BLaER1 treated with 17β-estradiol and CSF1 and Interleukin-3, amounts not matched to agents 10 nM and 100 nM (cell line): ENCODE measurements at regions not wholly inside any gene's neighbourhood (a gene's known extent, or its start where the extent isn't known, plus 50 kb on each side); places are given as distances from the start of the nearest gene placed in this dataset.
"Not testable (repeated sequence)": the region's sequence is repeated elsewhere in the genome, so short reads cannot be mapped to it uniquely, and the experiment has no call there.

Experiments used
- H3K27ac ChIP-seq, 11 experiments: shearing (Covaris generic); formaldehyde crosslinking; 2 replicates each; pipeline ENCODE4 v1.8.1; 2022
- H3K27me3 ChIP-seq, 11 experiments: shearing (Covaris generic); formaldehyde crosslinking; 2 replicates each; pipeline ENCODE4 v1.8.1; 2022
- H3K36me3 ChIP-seq, 11 experiments: shearing (Covaris generic); formaldehyde crosslinking; 2 replicates each; pipeline ENCODE4 v1.8.1; 2022
- H3K4me1 ChIP-seq, 10 experiments: shearing (Covaris generic); formaldehyde crosslinking; 2 replicates each; pipeline ENCODE4 v1.8.1; 2022
- H3K4me2 ChIP-seq, 11 experiments: shearing (Covaris generic); formaldehyde crosslinking; 2 replicates each; pipeline ENCODE4 v1.8.1; 2022
- H3K4me3 ChIP-seq, 10 experiments: shearing (Covaris generic); formaldehyde crosslinking; 2 replicates each; pipeline ENCODE4 v1.8.1; 2022
- H3K9ac ChIP-seq, 11 experiments: shearing (Covaris generic); formaldehyde crosslinking; 2 replicates each; pipeline ENCODE4 v1.8.1; 2022
- H3K9me3 ChIP-seq, 11 experiments: shearing (Covaris generic); formaldehyde crosslinking; replicated peaks in 1 of 11; 2 replicates each; pipeline ENCODE4 v1.8.1; 2022
- H4K20me1 ChIP-seq, 11 experiments: shearing (Covaris generic); formaldehyde crosslinking; 2 replicates each; pipeline ENCODE4 v1.8.1; 2022
- Cebpa-rat ChIP-seq, 11 experiments: shearing (Covaris generic); IDR thresholded peaks; 2 replicates each; pipeline ENCODE4 v1.8.1; 2022

DNA sequence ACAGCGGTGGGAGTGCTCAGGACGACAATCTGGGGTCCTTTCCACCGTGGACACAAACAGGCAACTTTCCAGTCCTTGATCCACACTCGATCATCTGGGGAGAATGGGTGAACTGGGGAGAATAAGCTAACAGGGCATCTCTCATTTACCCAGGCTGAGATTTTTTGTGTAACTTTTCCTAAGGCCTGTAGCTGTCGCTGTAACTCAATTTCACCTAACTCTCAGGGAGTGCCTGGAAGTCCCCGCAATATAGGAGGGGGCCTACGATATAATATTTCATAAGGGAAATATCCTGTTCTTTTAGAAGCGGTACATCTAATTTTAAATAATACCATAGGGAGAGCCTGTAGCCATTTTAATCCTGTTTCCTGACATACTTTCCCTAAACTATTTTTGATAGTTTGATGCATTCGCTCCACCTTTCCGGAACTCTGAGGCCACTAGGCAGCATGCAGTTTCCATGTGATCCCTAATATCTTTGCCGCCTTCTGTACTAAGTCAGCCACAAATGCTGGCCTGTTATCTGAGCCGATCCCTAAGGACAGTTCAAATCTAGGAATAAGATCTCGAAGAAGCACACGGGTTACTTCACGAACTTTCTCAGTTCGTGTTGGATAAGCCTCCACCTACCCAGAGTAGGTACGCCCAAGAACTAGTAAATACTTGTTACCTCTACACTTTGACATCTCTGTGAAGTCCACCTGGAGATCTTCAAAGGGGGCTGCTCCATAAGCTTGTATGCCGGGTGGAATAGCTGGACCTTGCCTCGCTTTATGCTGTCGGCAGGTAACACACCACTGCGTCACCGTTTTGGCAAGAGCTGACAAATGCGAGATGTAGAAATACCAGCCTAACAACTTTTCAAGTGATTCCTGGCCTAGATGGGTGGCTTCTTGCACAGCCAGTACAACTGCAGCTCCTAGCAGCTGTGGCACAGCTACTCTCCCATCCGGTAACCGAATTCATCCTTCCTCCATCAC, 155.7 kb downstream of the UNC93B1 start:
- H3K4me1 ChIP-seq, H3K4me3 ChIP-seq, H3K36me3 ChIP-seq, H3K27ac ChIP-seq, H4K20me1 ChIP-seq, H3K9ac ChIP-seq, H3K27me3 ChIP-seq, H3K4me2 ChIP-seq, H3K9me3 ChIP-seq: not testable (repeated sequence)

- H3K9ac ChIP-seq, H3K9me3 ChIP-seq, H3K4me2 ChIP-seq: not testable (repeated sequence)
Observed at GRCh38 chr11:67846303-67846702, 157.6 kb downstream of the UNC93B1 start.

DNA sequence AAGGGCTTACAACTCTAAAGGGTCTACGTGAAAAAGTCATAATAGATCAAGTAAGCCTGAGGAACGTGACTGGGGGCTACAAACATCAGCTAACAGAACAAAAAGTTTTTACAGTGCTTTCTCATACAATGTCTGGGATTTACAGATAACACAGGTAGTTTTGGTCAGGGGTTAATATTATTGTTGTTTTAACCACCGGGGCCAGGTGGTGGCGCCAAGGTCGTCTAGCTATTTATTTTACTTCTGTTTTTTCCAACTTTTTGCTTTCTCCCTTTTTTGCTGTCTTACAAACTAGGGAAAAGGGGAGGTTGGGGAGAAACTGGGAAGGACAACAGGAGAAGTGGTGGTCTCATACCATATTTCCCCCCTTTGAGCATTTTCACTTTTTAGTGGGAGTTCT, 158.6 kb downstream of the UNC93B1 start:
- not testable (repeated sequence) for H3K4me2 ChIP-seq, H3K9me3 ChIP-seq, H3K4me1 ChIP-seq, H3K36me3 ChIP-seq, H4K20me1 ChIP-seq, H3K27ac ChIP-seq, H3K27me3 ChIP-seq, H3K9ac ChIP-seq, H3K4me3 ChIP-seq

More at GRCh38 chr11:67846303-67846702, 157.6 kb downstream of the UNC93B1 start:
- H3K4me3 ChIP-seq, H3K27me3 ChIP-seq, H3K4me1 ChIP-seq, H4K20me1 ChIP-seq, H3K27ac ChIP-seq, H3K36me3 ChIP-seq: not testable (repeated sequence)

GRCh38 chr11:67840599-67840998, 163.3 kb downstream of the UNC93B1 start:
- H4K20me1 ChIP-seq, H3K9me3 ChIP-seq, H3K27ac ChIP-seq: not testable (repeated sequence)

GRCh38 chr11:67830152-67830551, 155.7 kb upstream of the ALDH3B2 start:
- H4K20me1 ChIP-seq, H3K9ac ChIP-seq, H3K27me3 ChIP-seq, H3K9me3 ChIP-seq, H3K4me3 ChIP-seq, H3K4me2 ChIP-seq, H3K36me3 ChIP-seq, H3K27ac ChIP-seq: not testable (repeated sequence)
- H3K4me1 ChIP-seq: peaks cover 4 to 13% (median 6%) of the 10 kb centered on the region in 10 experiments; a peak in 14 of 20 replicates

More at GRCh38 chr11:67840599-67840998, 163.3 kb downstream of the UNC93B1 start:
- not testable (repeated sequence) for H3K9ac ChIP-seq, H3K27me3 ChIP-seq, H3K36me3 ChIP-seq, H3K4me2 ChIP-seq, H3K4me1 ChIP-seq, H3K4me3 ChIP-seq

DNA sequence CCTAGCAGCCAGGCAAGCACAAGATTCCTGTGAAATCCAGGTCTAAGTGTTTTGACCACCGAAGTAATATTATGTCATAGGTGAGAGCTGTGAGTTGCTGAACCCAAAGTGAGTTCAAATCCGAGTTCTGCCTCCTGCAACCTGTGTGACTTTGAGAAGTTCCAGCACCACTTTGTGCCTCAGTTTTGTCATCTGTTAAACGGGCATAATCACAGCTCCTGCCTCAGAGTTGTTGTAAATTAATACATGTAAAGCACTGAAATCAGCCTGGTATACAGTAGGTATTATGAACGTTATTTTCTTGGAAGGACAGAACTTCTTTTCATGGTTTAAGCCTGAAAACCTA, 152.5 kb upstream of the ALDH3B2 start:
- H3K4me3 ChIP-seq: not testable (repeated sequence)

DNA sequence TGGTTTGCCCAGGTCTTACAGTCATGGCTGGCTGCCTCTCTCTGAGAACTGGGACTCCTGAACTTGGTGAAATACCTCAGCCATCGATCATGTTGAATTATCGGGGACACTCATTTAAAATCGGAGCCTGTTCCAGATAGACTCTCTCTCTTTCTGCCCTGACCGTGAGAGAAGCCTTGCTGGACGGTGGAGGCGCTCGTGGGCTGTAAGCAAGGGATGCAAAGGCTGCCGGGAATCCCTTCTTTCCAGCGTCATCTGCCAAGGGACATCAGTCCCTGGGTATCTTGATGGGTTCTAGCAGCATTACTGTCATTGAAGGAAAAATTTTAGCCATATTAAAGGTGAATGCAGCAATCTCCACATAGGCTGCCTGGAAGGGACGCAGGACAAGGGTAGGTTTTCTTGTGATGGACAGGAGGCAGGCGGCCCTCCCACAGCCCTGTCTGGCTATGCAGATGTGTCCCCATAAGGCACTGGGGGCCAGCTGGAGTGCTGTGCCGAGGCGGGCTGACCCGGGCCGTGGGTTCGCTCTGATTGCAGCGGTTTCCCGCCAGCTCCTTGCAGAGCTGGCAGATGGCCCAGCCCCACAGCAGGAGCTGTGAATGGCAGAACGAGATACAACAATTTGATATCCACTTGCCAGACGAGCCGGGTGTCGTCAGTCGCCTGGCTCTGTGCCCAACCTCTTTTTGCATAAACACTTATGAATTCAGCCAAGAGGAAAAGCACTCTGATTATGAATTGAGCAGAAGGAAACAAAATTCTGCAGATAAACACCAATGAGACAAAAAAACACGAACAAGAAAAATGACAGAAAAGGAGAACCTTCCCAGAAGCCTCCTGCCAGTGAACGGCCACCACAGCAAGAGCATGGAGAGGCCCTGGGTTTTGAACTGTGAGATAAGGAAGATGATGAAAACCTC, 151.9 kb upstream of the ALDH3B2 start:
- H3K9ac ChIP-seq, H4K20me1 ChIP-seq, H3K27me3 ChIP-seq, H3K27ac ChIP-seq, H3K4me3 ChIP-seq, H3K9me3 ChIP-seq, H3K36me3 ChIP-seq: not testable (repeated sequence)
- H3K4me2 ChIP-seq: peak overlapping the region; percentile 11 to 61 (median 49); a peak in 21 of 22 replicates
- peaks cover 4 to 13% (median 6%) of the 10 kb centered on the region in 10 experiments; a peak in 14 of 20 replicates for H3K4me1 ChIP-seq

More for the DNA sequence above, 152.5 kb upstream of the ALDH3B2 start:
- Histone ChIP-seq H3K4me2 (peak overlapping the region in 7 of 11 experiments; percentile 40 to 60 (median 49); a peak in 6 of 22 replicates), H3K4me1 (peaks cover 4 to 13% (median 6%) of the 10 kb centered on the region in 10 experiments; a peak in 14 of 20 replicates)
- not testable (repeated sequence) for H3K9me3 ChIP-seq, H3K27ac ChIP-seq, H3K9ac ChIP-seq, H3K36me3 ChIP-seq, H4K20me1 ChIP-seq, H3K27me3 ChIP-seq

DNA sequence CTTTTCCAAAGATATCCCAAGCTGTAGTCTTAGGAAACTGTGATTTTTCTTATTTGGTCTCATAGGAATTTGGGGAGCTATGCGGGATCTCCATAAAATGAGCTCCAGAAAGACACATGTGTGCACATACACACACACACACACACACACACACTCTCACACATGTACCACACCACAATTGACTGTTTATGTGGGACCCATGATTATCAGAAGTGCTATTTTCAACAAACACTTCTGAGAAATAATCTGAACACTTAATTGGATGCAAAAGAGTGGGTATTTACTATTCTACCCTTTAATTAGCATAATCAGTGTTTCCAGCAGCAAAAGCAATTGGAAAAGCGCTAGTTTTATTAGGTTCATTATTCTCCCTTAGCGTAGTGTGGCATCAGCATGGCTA, 150.4 kb upstream of the ALDH3B2 start:
- not testable (repeated sequence) for H3K4me3 ChIP-seq, H3K9ac ChIP-seq, H3K27me3 ChIP-seq, H3K4me2 ChIP-seq, H3K36me3 ChIP-seq, H3K27ac ChIP-seq, H4K20me1 ChIP-seq, H3K9me3 ChIP-seq
- H3K4me1 ChIP-seq: peaks cover 4 to 13% (median 6%) of the 10 kb centered on the region in 10 experiments; a peak in 14 of 20 replicates

- Histone ChIP-seq H3K4me2 (no peak overlapping the region), H3K4me3 (no peak overlapping the region)
Observed at GRCh38 chr11:67820081-67820480, 145.7 kb upstream of the ALDH3B2 start.

GRCh38 chr11:67817558-67817957, 143.1 kb upstream of the ALDH3B2 start:
- not testable (repeated sequence) for H3K4me3 ChIP-seq, H3K36me3 ChIP-seq, H3K27me3 ChIP-seq, H3K4me1 ChIP-seq, H3K9ac ChIP-seq, H3K4me2 ChIP-seq, H4K20me1 ChIP-seq, H3K9me3 ChIP-seq, H3K27ac ChIP-seq

More at GRCh38 chr11:67820081-67820480, 145.7 kb upstream of the ALDH3B2 start:
- no peaks in the 10 kb centered on the region for H3K4me1 ChIP-seq
- H4K20me1 ChIP-seq: no peaks in the 10 kb centered on the region
- H3K9ac ChIP-seq: no peak overlapping the region
- H3K9me3 ChIP-seq: peaks cover 0 to 6% (median 0%) of the 10 kb centered on the region in 11 experiments; a peak in 4 of 22 replicates
- no peak for TF ChIP-seq Cebpa-rat (IDR thresholded peaks at IDR 0.05)
- H3K27ac ChIP-seq: no peak overlapping the region
- H3K36me3 ChIP-seq: no peaks in the 10 kb centered on the region
- H3K27me3 ChIP-seq: no peaks in the 10 kb centered on the region

DNA sequence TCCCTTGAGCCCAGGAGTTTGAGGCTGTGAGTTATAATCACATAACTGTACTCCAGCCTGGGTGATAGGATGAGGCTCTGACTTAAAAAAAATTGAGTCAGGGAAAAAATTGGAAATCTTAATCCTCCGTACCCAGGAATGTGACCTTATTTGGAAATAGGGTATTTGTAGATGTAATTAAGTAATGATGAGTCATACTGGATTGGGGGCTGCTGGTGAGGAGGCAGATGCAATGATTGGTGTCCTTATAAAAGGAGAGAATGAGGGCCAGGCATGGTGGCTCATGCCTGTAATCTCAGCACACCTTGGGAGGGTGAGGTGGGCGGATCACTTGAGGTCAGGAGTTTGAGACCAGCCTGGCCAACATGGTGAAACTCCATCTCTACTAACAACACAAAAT, 134.9 kb upstream of the ALDH3B2 start:
- H3K4me3 ChIP-seq, H3K36me3 ChIP-seq, H3K4me2 ChIP-seq, H4K20me1 ChIP-seq, H3K27ac ChIP-seq, H3K9me3 ChIP-seq, H3K9ac ChIP-seq, H3K27me3 ChIP-seq: not testable (repeated sequence)
- peaks cover 0 to 11% (median 9%) of the 10 kb centered on the region in 10 experiments; a peak in 16 of 20 replicates for H3K4me1 ChIP-seq

GRCh38 chr11:67807896-67808295, 133.5 kb upstream of the ALDH3B2 start:
- not testable (repeated sequence) for H3K4me2 ChIP-seq, H3K9me3 ChIP-seq, H3K4me3 ChIP-seq, H3K9ac ChIP-seq, H3K36me3 ChIP-seq, H3K27me3 ChIP-seq, H3K27ac ChIP-seq, H4K20me1 ChIP-seq
- peaks cover 0 to 25% (median 23%) of the 10 kb centered on the region in 10 experiments; a peak in 17 of 20 replicates for H3K4me1 ChIP-seq

DNA sequence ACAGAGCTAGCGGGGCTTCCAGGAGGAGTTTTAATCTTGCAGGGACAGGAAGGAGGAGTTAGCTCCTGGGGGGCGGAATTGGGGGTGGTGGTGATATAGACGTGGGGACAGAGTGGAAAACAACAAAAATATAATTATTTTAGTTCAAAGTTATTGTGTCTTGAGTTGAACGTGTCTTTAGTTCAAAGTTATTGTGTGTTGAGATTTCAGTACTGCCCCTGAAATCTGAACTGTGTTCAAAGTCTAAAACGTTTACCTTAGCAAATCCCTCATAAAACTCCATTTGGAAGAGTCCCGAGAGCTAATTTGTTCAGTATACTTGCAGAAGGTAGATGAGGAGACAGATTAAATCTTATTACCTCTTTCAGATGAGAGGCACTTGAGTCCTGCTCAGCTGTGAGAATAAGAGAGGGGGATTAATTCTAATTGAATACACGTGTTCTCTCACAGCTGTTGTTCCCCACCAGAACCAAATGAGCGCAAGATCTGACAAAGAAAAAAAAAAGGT, 132.4 kb upstream of the ALDH3B2 start:
- not testable (repeated sequence) for H3K36me3 ChIP-seq, H3K27ac ChIP-seq, H3K27me3 ChIP-seq, H4K20me1 ChIP-seq, H3K9me3 ChIP-seq
- Histone ChIP-seq H3K4me2 (peak overlapping the region; percentile 75 to 88 (median 80)), H3K4me3 (peak overlapping the region in 8 of 10 experiments; percentile 54 to 73 (median 64); a peak in 11 of 20 replicates), H3K9ac (peak overlapping the region in 5 of 11 experiments; percentile 76 to 86 (median 77); a peak in 6 of 22 replicates), H3K4me1 (peaks cover 0 to 35% (median 29%) of the 10 kb centered on the region in 10 experiments; a peak in 17 of 20 replicates)
